NOMO-1 (cell line): ENCODE measurements at regions not wholly inside any gene's neighbourhood (a gene's known extent, or its start where the extent isn't known, plus 50 kb on each side); places are given as distances from the start of the nearest gene placed in this dataset.

Experiments used
- DNase-seq, 2 experiments: peaks; one replicate each; lab custom pipeline; 2025; ENCODE audit not compliant: unreplicated experiment in 2 of 2; lab: John Stamatoyannopoulos, UW

GRCh38 chr20:12764851-12765250, 243.9 kb upstream of the SPTLC3 start:
- DNase-seq = no peak

DNA sequence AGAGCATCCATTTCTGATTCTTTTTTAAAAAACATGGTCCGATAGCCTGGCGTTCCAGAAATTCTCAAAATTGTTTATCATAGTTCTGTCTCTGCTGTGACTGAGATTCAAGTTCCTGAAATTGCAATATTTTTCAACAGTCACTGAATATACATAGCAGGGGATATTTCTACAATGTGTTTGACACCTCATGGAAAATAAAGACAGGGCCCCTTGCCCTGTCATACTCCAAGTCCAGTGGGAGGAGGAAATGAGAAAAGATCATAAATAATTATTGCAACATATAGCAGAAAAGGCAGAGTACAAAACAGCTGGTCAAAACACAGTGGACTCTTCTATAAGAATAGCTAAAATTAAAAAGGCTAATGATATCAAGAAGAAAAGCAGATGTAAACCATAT, 234.8 kb upstream of the SPTLC3 start:
- no peak for DNase-seq

GRCh38 chr20:12775041-12775440, 233.7 kb upstream of the SPTLC3 start:
- DNase-seq = no peak

DNA sequence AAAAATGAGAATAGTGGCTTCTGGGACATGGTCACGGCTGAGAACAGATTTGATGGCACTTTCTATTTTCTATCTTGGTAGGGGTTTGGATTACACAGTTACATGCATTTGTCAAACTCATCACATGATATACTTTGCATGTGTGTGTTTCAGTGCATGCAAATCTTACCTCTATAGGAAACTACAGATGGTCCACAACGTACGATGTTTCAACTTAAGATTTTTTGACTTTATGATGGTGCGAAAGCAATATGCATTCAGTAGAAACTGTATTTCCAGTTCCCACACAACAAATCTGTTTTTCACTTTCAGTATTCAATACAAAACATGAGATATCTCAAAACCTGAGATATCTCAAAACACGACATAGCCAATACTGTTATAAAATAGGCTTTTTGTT, 231.8 kb upstream of the SPTLC3 start:
- no peak for DNase-seq

- DNase-seq = no peak
Observed at GRCh38 chr20:12786276-12786675, 222.5 kb upstream of the SPTLC3 start.

- no peak for DNase-seq
Observed at GRCh38 chr20:12788632-12789299, 220.0 kb upstream of the SPTLC3 start.

DNA sequence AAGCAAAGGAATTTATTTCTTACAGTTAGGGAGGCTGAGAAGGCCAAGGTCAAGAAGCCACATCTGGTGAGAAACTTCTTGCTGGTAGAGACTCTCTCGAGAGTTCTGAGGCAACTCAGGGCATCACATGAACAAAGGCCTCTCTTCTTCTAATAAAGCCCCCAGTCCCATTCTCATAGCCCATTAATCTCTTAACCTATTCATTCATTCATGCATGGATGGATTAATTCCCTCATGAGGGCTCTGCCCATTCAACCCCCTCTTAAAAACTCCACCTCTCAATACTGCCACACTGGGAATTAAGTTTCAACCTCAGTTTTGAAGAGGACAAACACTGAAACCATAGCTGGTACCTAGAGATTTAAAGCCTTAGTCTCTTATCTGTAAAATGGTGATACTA, 217.9 kb upstream of the SPTLC3 start:
- no peak for DNase-seq

DNA sequence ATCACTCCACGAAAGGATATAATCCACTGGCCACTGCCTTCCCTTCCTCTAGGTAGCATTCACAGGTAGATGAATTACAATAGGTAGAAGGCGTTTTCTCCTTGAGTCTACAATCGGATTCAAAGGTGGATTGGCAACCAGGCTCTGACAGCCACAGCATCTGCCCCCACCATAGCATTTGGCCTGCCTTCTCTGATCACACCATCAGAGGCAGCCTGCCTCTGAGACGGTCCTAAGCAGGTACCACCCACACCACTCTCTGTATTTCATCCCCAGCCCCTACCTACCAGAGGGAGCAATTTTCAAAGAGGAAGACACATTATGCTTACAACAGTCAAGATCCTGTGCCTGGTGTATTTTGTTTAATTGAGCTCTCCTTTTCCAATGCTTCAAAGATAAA, 210.5 kb upstream of the SPTLC3 start:
- DNase-seq = no peak

- no peak for DNase-seq
Observed at GRCh38 chr20:12808006-12808567, 200.7 kb upstream of the SPTLC3 start.

DNA sequence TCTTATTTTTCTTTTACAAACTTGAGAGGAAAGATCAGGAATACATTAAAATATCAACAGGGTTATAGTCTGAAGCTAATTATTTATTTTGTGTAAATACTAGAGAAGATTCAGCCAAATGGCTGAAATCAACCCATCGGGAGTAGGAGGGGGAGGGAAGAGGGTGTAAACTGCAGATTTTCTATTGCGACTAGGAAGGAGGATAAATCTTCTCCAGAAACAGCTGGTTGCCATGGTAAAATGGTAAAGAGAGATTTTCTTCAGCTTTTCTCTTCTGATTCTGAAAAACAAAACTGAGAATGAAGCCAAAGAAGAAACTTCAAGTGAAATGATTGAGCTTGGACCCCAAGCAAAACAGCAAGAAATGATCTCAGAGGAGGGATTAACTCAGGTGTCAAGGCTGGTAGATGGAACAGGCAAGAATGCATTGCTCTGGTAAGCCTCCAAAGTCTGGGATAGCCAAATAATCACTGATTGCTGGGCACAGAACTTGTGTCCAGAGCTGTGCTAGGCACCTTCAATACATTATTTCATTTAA, 193.5 kb upstream of the SPTLC3 start:
- no peak for DNase-seq

DNA sequence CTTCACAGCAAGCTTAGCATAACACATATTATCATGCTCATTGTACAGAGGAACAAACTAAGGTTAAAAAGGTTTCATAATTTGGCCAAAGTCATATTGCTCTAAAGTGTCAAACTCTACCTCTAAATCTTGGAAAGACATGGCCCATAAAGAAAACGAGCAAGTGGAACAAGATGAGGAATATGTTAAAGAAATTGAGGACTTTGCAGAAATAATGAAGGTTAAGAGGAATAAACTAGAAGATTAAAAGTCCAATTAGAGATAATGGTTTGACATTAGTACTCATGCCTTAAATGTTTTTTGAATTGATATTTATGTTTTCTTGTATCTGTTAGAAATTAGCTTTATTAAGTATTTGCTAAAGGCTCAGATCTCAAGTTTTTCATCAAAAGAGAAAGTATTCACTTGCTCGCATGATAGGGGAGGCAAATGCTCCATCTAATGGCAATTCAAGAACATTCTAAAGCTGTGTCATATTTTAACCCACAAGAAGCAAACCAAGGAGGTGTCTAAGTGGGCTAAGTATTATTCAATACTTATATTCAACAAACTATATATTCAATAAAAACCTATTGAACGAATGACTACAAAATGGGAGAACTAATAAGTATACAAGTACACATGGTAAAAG, 192.9 kb upstream of the SPTLC3 start:
- DNase-seq = no peak

GRCh38 chr20:12821249-12821648, 187.5 kb upstream of the SPTLC3 start:
- no peak for DNase-seq

DNA sequence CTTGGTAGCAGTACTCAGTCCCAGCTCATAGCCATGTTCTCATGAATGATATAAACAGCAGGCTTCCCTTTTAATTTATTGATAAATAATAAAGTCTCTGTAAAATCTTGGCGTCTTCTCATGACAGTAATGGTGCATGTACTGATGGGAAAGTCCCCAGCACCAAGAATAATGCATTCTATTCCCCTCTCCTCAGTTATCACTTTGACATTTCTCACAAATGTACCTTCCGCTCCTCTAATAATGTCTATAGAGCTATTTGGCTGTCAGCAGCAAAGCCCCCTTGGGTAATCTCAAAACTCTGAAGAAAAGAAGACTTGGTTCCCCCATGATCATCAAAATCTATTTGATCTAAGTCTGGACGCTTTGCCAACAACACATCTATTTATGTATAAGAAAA, 185.0 kb upstream of the SPTLC3 start:
- no peak for DNase-seq

GRCh38 chr20:12824328-12825225, 184.2 kb upstream of the SPTLC3 start:
- no peak for DNase-seq

GRCh38 chr20:12825226-12825595, 183.6 kb upstream of the SPTLC3 start:
- DNase-seq = no peak

- DNase-seq = no peak
Observed at GRCh38 chr20:12827816-12828385, 180.9 kb upstream of the SPTLC3 start.

DNA sequence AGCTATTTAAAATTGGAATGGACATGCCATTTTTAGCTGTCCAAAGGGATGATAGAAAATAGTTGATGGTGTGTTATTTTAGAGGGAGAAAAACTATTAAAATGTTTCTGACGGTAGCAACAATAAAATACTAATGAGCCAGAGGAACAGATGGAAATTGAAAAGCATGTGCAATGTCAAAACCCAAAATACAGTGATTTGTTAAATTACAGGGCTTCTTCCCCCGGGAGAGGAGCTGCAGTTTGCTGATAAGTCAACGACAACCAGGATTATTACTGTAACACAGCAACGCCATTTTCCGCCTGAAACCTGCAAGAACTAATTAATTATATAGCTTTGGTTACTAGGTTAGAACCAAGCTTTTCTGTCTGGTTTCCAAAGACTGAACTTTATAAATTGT, 179.6 kb upstream of the SPTLC3 start:
- DNase-seq = no peak

GRCh38 chr20:12833861-12834260, 174.9 kb upstream of the SPTLC3 start:
- DNase-seq = no peak

DNA sequence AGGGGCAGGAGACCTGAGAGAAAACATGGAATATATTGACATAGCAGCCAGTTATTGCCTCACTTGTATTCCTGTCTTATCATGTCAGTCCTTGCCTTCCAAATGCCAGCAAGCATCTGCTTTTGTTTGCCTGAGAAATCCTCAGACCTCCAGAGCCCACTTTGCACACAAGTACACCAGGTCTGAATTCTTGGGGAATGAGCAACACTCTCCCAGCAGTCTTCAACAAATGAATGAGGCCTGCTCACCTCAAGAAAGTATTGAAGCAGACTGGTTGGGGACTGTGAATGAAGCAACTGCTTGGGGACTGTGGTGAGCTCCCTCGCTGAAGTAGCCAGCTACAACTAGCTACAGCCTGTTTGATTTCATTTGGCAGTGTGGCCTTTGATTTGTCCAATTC, 172.8 kb upstream of the SPTLC3 start:
- DNase-seq = no peak

- DNase-seq = no peak
Observed at GRCh38 chr20:12837646-12838045, 171.1 kb upstream of the SPTLC3 start.
